Heart left ventricle (tissue), 13 donors: ENCODE measurements at regions not wholly inside any gene's neighbourhood (a gene's known extent, or its start where the extent isn't known, plus 50 kb on each side); places are given as distances from the start of the nearest gene placed in this dataset.

Experiments used
- POLR2A ChIP-seq, 2 donors: fragments of 450-650 bp; IDR thresholded peaks; one replicate each; pipeline ENCODE4 v1.6.1; 2017; ENCODE audit warnings: antibody characterized with exemption in 2 of 2, mild to moderate bottlenecking in 2 of 2, moderate library complexity in 2 of 2
- TF ChIP-seq, protein P1 (sequence below), 12 donors: fragments of 200-600 bp; sonication (generic) in 4 of 12; IDR thresholded peaks; one replicate each; pipeline versions ENCODE4 v1.5.0 to v1.8.0; 2018 to 2022; ENCODE audit warnings: antibody characterized with exemption in 12 of 12, mild to moderate bottlenecking in 5 of 12
- donor health status: ischemic (EF 13 %, LVEDD 7.1; RV severe dilation, severe dysfunction).
- donor health status: DM: no; HTN: yes; CAD: no.
- donor health status: DM: no; HTN: no; CAD: no.
- donor health status: ischemic (EF 25% LVEDD 6.9; RV normal size, moderate dysfunction).
- donor health status: ischemic (EF 25% LVEDD 5.7; RV mildly dilated, moderate dysfunction).
- donor health status: ischemic (EF 35%, LVEDD 5.7; RV mildly dilated, moderate dysfunction).
- donor health status: nonischemic (EF 11% LVEDD 7.7; RV severe dilation, severe dysfunction).
- donor health status: DM: yes; HTN: yes; CAD: no.
- donor health status: PGD.
- donor health status: ischemic (EF 29% LVEDD 5.4; RV normal size, mild dysfunction).
- donor health status: nonischemic (EF 23%, LVEDD 6.1; RV moderate dilation, normal function).

DNA sequence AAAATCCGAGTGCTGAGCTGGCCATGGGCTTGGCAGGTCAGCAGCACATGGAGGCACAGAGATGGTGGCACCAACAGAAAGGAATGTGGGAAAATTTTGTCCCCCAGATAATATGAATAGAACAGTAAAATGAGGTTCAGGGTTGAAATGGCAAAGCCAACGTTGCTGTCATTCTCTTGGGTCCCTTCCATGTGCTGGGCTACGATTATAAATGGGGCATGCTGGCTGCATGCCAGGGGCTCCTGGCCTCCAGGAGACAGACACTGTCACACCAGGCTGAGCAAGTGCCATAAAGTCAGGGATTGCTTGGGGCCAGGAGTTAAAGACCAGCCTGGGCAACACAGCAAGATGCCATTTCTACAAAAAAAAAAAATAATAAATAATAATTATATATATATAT, 77.1 kb downstream of the TOMM20 start:
- TF ChIP-seq, protein P1, sequence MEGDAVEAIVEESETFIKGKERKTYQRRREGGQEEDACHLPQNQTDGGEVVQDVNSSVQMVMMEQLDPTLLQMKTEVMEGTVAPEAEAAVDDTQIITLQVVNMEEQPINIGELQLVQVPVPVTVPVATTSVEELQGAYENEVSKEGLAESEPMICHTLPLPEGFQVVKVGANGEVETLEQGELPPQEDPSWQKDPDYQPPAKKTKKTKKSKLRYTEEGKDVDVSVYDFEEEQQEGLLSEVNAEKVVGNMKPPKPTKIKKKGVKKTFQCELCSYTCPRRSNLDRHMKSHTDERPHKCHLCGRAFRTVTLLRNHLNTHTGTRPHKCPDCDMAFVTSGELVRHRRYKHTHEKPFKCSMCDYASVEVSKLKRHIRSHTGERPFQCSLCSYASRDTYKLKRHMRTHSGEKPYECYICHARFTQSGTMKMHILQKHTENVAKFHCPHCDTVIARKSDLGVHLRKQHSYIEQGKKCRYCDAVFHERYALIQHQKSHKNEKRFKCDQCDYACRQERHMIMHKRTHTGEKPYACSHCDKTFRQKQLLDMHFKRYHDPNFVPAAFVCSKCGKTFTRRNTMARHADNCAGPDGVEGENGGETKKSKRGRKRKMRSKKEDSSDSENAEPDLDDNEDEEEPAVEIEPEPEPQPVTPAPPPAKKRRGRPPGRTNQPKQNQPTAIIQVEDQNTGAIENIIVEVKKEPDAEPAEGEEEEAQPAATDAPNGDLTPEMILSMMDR (IDR thresholded peaks at IDR 0.05) = no peak
- TF ChIP-seq POLR2A (IDR thresholded peaks at IDR 0.05) = no peak
